Ectodermal cell (in vitro differentiated cells): ENCODE measurements at regions not wholly inside any gene's neighbourhood (a gene's known extent, or its start where the extent isn't known, plus 50 kb on each side); places are given as distances from the start of the nearest gene placed in this dataset.

ENCODE experiments used
- H3K27ac ChIP-seq: 2 replicates; pipeline ENCODE4 v1.7.0; 2013; ENCODE audit warnings: mild to moderate bottlenecking, low read depth, low read length; ENCODE audit not compliant: insufficient read depth, poor library complexity, severe bottlenecking
- H3K27me3 ChIP-seq: 2 replicates; pipeline ENCODE4 v1.7.0; 2013; ENCODE audit warnings: mild to moderate bottlenecking, low read length; ENCODE audit not compliant: insufficient read depth, control insufficient read depth, poor library complexity, severe bottlenecking
- H3K36me3 ChIP-seq: one replicate; pipeline ENCODE4 v1.7.0; 2013; ENCODE audit warnings: low read length; ENCODE audit not compliant: control insufficient read depth, insufficient read depth
- H3K4me1 ChIP-seq: one replicate; pipeline ENCODE4 v1.7.0; 2013; ENCODE audit warnings: low read length; ENCODE audit not compliant: control insufficient read depth, insufficient read depth
- H3K4me3 ChIP-seq: 2 replicates; pipeline ENCODE4 v1.7.0; 2013; ENCODE audit warnings: low read depth, low read length, control low read depth; ENCODE audit not compliant: insufficient read depth
- H3K9me3 ChIP-seq: 2 replicates; pipeline ENCODE4 v1.7.0; 2013; ENCODE audit warnings: mild to moderate bottlenecking, low read length, moderate library complexity; ENCODE audit not compliant: control insufficient read depth
- WGBS, 2 experiments: methylation state at CpG; one replicate each; pipeline ENCODE4 v1.1.7; 2013; ENCODE audit warnings: missing lambda C conversion rate in 2 of 2; 5-methylcytosine and 5-hydroxymethylcytosine counted together

DNA sequence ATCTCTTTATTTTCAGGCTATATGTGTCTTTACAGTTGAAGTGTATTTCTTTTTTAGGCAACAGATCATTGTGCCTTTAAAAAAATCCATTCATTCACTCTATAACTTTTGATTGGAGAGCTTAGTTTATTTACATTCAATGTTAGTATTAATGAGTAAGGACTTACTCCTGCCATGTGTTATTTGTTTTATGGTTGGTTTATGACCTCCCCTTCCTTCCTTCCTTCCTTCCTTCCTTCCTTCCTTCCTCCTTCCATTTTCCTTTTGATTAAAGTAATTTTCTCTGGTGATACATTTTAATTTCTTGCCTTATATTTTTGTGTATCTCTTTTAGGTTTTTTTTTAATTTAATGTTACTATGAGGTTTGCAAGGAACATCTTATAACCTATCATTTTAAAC lies 1005.3 kb upstream of the EPHA7 start:
- H3K27ac ChIP-seq = no peak overlapping the region
- H3K4me1 ChIP-seq = no peaks in the 10 kb centered on the region
- H3K9me3 ChIP-seq = no peaks in the 10 kb centered on the region
- no peaks in the 10 kb centered on the region for H3K36me3 ChIP-seq
- no peak overlapping the region for H3K4me3 ChIP-seq
- H3K27me3 ChIP-seq = no peaks in the 10 kb centered on the region

DNA sequence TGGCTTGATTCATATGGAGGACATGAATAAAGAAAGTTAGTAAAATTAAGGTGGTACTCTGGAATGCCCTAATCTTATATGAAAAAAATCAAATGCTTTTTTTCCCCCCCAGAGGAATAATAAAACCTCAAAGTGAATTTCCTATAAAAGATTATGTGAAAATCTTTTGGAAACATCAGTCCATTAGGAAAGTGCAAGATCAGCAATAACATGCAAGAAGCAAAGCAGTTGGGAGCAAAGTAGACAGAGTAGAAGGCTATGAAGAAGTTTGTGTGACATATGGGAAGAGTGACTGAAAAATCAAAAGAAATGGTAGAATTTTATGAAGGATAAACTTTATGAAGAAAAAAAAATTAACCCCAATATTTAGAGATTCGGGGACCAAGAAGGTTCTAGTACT lies 998.0 kb upstream of the EPHA7 start:
- Histone ChIP-seq H3K9me3 (no peaks in the 10 kb centered on the region), H3K4me3 (no peak overlapping the region), H3K36me3 (no peaks in the 10 kb centered on the region), H3K27me3 (no peaks in the 10 kb centered on the region), H3K4me1 (peaks cover 7% of the 10 kb centered on the region), H3K27ac (no peak overlapping the region)
- no CpG with 5 or more reads among the region's 1 CpG for WGBS, 2 experiments

- H3K27me3 ChIP-seq = no peaks in the 10 kb centered on the region
- no peaks in the 10 kb centered on the region for H3K36me3 ChIP-seq
- H3K27ac ChIP-seq = no peak overlapping the region
- H3K4me3 ChIP-seq = no peak overlapping the region
- WGBS, 2 experiments = 100% methylated on average over 1 of the region's 1 CpG
- no peaks in the 10 kb centered on the region for H3K9me3 ChIP-seq
- H3K4me1 ChIP-seq = peaks cover 7% of the 10 kb centered on the region
Observed at GRCh38 chr6:94414041-94414440, 994.7 kb upstream of the EPHA7 start.

GRCh38 chr6:94401311-94401710 lies 982.0 kb upstream of the EPHA7 start:
- Histone ChIP-seq H3K36me3 (no peaks in the 10 kb centered on the region), H3K9me3 (no peaks in the 10 kb centered on the region), H3K27me3 (no peaks in the 10 kb centered on the region), H3K27ac (no peak overlapping the region), H3K4me1 (no peaks in the 10 kb centered on the region), H3K4me3 (no peak overlapping the region)
- WGBS, 2 experiments = 0 to 45% methylated on average over 1 to 2 of the region's 3 CpGs

DNA sequence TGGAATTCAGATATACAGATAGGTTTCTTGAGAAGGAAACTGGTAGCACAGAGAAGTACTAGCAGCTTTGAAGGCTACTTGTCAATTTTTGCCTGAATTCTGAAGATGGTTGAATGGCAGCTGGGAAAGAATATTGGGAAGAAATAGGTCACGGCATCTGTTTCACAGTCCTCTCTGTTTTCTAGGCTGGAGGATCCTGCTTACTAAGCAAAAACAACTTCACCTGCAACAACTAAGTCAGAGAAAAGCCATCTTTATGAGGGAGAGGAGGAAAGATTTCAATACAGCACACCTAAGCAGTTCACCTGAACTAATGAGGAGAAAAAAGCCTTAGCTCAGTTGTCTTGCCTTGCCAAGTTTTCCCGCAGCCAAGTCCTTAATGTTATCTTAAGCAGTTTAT lies 975.5 kb upstream of the EPHA7 start:
- WGBS, 2 experiments = 85 to 100% methylated on average over 1 of the region's 2 CpGs
- H3K4me3 ChIP-seq = no peak overlapping the region
- H3K27ac ChIP-seq = no peak overlapping the region
- no peaks in the 10 kb centered on the region for H3K27me3 ChIP-seq
- no peaks in the 10 kb centered on the region for H3K36me3 ChIP-seq
- H3K9me3 ChIP-seq = no peaks in the 10 kb centered on the region
- no peaks in the 10 kb centered on the region for H3K4me1 ChIP-seq

GRCh38 chr6:94389218-94389617 lies 969.9 kb upstream of the EPHA7 start:
- H3K4me3 ChIP-seq = no peak overlapping the region
- 87 to 88% methylated on average over 2 of the region's 2 CpGs for WGBS, 2 experiments
- H3K27ac ChIP-seq = no peak overlapping the region
- H3K4me1 ChIP-seq = no peaks in the 10 kb centered on the region
- H3K9me3 ChIP-seq = no peaks in the 10 kb centered on the region
- H3K36me3 ChIP-seq = no peaks in the 10 kb centered on the region
- no peaks in the 10 kb centered on the region for H3K27me3 ChIP-seq

DNA sequence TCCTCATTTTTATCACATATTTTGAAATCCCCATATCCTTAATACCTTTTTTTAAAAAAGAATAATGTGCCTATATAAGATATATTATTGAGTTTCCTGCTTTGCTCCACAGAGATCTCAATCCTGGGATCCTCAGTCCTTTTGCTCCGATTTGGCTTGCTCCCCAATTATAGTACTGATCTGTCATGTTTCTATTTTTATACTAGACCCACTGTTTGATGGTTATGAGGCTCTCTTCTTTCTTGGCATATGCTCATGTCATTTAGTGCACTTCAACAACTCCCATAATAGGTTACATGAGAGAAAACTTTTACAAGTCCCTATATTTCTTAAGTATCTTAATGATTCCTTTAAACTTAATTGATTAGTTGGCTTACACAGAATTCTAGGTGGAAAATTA lies 958.5 kb upstream of the EPHA7 start:
- H3K9me3 ChIP-seq = no peaks in the 10 kb centered on the region
- no peaks in the 10 kb centered on the region for H3K4me1 ChIP-seq
- H3K27ac ChIP-seq = no peak overlapping the region
- no peaks in the 10 kb centered on the region for H3K36me3 ChIP-seq
- H3K27me3 ChIP-seq = no peaks in the 10 kb centered on the region
- no peak overlapping the region for H3K4me3 ChIP-seq
- 83% methylated on average over 1 of the region's 1 CpG; no CpG with 5 or more reads in 1 of the 2 experiments for WGBS, 2 experiments

DNA sequence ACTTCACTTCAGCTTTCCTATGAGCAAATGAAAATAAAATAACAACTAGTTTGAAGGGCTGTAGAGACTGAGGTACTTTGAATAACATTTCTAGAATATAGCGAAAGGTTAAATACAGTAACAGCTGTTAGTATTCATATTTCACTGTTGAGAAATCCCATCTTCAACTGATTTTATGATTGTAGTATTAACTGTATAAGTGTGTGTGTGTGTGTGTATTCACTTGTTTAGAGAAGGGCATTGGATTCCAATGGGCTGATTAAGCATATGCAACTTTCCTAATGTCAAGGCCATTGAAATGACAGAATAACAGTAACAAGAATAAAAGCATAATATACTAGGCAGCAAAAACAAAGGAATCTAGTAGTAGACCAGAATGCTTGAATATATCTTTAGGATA lies 957.5 kb upstream of the EPHA7 start:
- no peaks in the 10 kb centered on the region for H3K4me1 ChIP-seq
- H3K27ac ChIP-seq = no peak overlapping the region
- WGBS, 2 experiments = 86 to 100% methylated on average over 1 of the region's 1 CpG
- H3K9me3 ChIP-seq = no peaks in the 10 kb centered on the region
- no peaks in the 10 kb centered on the region for H3K27me3 ChIP-seq
- H3K36me3 ChIP-seq = no peaks in the 10 kb centered on the region
- no peak overlapping the region for H3K4me3 ChIP-seq

DNA sequence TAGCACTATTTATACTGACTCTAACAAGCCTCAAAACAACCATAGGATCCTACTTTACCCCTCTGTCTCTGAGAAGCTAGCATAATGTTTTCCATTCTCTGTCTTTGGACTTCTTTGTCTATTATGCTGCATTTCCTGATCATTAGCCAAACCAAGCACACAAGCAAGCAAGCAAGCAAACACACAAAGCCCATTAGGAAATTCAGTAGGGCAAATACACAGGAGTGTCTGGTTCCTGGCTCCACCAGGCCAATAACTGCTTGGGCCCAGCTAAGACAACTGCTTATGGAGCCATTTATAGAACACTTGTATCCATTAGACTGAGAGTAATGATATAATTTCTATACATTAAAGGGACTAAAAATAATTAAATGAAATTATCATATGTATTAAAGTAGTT lies 952.9 kb upstream of the EPHA7 start:
- H3K27ac ChIP-seq = no peak overlapping the region
- no peak overlapping the region for H3K4me3 ChIP-seq
- no peaks in the 10 kb centered on the region for H3K4me1 ChIP-seq
- H3K9me3 ChIP-seq = no peaks in the 10 kb centered on the region
- no peaks in the 10 kb centered on the region for H3K27me3 ChIP-seq
- no peaks in the 10 kb centered on the region for H3K36me3 ChIP-seq

GRCh38 chr6:94367316-94367715 lies 948.0 kb upstream of the EPHA7 start:
- Histone ChIP-seq H3K4me1 (no peaks in the 10 kb centered on the region), H3K36me3 (no peaks in the 10 kb centered on the region), H3K27ac (no peak overlapping the region), H3K27me3 (no peaks in the 10 kb centered on the region), H3K9me3 (no peaks in the 10 kb centered on the region), H3K4me3 (no peak overlapping the region)
- WGBS, 2 experiments = 100% methylated on average over 1 of the region's 1 CpG; no CpG with 5 or more reads in 1 of the 2 experiments

DNA sequence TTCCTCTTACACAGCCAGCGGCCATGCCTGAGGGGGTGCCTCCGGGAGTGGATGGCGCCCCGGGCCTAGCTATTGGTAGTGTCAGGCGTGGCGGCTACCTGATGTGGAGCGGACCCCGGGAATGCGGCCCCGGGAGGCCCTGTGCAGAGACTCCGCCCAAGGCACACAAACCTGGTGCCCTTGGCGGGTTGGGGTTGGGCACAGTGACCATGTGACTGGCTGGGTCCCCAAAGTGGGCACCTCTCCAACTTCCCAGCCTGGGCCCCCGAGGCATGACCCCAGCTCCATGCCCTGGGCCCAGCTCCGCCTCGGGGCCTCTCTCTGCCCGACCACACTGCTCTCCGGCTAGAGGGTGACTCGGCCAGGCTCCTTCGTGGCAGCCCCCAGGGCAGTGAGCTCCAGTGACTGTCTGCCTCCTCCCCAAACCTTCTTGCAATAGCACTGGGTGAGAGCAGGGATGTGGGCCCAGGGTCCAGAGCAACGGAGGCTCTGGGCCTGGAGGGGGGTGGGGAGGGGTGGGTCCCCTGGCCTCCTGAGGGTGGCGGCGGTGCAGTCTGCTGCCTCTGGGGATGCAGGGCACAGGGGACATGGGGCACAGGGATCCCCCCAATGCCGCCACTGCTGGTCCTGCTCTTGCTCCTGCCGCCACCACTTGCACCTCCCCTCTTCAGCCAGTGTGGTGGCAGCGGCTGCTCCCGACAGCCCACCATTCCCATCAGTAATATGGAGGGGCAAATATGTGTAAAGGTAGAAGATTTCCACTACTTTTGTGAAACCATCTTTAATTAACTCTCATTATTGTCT lies 942.9 kb upstream of the EPHA7 start:
- Histone ChIP-seq H3K36me3 (no peaks in the 10 kb centered on the region), H3K4me1 (no peaks in the 10 kb centered on the region), H3K27ac (no peak overlapping the region), H3K9me3 (no peaks in the 10 kb centered on the region), H3K27me3 (no peaks in the 10 kb centered on the region), H3K4me3 (no peak overlapping the region)
- 95 to 96% methylated on average over 24 of the region's 26 CpGs for WGBS, 2 experiments
